ENCODE measurements at regions not wholly inside any gene's neighbourhood (a gene's known extent, or its start where the extent isn't known, plus 50 kb on each side); places are given as distances from the start of the nearest gene placed in this dataset.
"Not testable (repeated sequence)": the region's sequence is repeated elsewhere in the genome, so short reads cannot be mapped to it uniquely, and the experiment has no call there.

DNA sequence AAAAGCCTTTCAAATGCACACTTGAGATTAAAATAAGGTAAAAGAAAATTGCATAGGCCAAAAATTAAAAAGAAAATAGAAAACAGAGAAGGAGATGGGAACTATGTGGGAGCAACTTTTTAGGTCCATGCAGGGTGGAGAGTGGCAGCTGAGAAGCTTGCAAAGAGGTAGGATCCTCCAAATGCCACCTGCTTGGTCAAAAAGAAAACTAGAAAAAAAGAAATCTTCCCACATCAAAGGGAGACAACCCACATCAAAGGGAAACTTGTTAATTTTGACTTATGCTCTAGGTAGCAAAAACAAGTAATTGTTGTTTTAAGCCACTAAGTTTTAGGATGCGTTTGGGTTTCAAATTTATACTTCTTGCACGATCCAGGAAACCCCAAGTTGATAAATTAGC lies 342.9 kb downstream of the IL20RB start:
- DNase-seq (ENCODE audit: low spot score): no peak

DNA sequence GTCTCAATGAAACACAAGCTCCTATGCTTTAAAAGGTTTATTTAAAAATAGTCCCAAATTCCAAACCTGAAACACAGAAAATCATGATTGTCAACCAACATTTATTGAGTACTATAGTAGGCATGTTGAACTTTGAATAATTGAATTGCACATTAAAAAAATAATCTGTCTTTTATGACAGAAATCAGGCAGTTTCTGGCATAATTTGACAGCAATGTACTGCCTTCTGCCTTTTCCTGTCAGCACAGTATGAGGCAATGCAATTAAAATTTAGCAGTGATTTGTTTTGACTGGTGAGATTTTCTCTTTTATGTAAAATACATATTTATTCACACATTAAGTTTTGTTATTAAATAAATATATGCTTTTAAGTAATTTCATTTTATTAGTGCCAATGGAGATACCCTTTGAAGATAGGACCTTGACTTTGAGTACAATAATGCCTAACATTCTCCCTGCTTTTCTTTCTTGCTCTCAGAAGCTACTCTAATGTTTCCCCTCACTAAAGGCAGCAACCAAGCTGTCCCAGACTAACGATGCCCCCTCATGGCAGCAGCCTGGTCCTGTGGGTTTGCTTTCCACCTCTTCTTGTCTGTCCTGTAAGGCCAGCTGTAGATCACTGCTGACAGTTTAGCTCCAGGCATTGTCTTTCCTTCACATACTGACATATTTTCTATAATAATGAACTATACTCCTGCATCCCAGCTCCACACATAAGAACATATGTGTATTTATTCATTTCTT lies 346.7 kb downstream of the IL20RB start:
- no peak for DNase-seq (ENCODE audit: low spot score)

- no peak for DNase-seq (ENCODE audit: low spot score)
These were observed 366.3 kb downstream of the IL20RB start for GRCh38 chr3:137324114-137324513.

DNA sequence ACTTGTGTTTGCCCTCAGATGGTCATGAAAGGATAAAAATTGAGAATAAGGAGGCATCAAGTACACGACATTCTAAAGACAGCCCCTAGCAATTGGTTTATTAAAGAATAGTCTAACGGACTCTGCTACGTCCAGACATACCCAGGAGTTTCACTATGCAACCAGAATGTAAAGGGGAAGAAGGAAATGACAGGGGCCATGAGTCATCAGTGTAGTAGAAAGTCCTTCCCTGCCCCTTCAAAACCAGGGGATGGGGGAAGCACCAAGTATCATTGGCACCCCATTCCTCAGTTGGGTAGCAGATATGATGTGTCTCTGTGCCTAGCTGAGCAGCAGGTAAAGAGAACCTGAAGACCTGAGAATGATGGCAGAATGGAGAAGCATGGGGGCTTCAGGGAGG lies 367.4 kb downstream of the IL20RB start:
- no peak for DNase-seq (ENCODE audit: low spot score)

GRCh38 chr3:137325934-137326333 lies 368.2 kb downstream of the IL20RB start:
- DNase-seq (ENCODE audit: low spot score): no peak

- no peak for DNase-seq (ENCODE audit: low spot score)
These were observed 371.8 kb downstream of the IL20RB start for GRCh38 chr3:137329594-137329993.

DNA sequence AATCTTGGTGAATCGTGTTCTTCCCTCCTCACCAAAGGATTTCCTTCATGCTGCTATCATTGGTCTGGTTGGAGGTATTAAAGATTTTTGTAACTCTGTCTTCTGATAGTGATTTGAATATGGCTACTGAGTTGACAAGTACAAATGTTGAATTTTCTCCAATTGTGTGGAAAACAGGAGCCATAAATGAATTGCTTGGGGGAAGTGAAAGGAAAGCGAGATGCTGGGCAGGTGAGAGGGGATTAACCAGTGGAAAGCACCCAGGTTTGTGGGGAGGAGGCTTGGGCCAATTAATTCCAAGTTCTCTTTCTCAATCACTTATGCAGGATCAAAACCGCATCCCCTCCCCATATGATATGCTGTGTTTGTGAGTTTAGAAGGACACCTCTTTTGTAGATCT lies 372.5 kb downstream of the IL20RB start:
- no peak for DNase-seq (ENCODE audit: low spot score)

DNA sequence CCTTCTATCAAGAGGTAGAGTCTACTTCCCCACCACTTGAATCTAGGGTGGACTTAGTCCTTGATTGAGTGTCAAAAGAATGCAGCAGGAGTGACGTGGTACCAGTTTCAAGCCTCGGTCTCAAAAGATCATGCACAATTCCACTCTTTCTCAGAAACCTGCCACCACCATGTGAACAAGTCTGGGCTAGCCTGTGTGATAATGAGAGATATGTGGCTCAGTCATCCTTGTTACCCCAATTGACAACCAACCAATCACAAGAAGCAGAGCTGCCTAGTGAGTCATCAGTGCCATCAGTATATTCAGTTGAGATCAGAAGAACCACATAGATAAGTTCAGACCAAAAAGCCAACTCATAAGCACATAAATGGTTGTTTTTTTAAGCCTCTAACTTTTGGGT lies 374.5 kb downstream of the IL20RB start:
- DNase-seq (ENCODE audit: low spot score): no peak

DNA sequence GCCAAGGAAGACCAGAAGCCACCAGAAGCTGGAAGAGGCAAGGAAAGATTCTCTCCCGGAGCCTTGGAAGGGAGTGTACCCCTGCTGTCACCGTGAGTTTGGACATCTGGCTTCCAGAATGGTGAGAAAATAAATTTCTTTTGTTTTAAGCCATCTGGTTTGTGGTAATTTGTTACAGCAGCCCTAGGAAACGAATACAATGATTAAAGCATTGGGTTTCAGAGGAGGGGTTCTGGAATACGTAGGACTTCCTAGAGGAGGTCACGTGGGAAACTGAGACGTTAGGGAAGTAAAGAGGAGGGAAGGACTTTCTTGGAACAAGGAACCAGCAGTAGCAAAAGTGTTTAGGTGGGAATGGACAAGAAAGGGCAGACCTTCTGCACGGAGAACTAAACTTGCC lies 377.7 kb downstream of the IL20RB start:
- no peak for DNase-seq (ENCODE audit: low spot score)

DNA sequence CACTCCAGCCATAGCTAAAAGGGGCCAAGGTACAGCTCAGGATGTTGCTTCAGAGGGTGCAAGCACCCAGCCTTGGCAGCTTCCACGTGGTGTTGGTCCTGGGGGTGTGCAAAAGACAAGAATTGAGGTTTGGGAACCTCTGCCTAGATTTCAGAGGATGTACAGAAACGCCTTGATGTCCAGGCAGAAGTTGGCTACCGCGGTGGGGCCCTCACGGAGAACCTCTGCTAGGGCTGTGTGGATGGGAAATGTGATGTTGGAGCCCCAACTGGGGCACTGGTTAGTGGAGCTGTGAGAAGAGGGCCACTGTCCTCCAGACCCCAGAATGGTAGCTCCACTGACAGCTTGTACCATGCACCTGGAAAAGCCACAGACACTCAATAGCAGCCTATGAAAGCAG lies 380.6 kb downstream of the IL20RB start:
- not testable (repeated sequence) for DNase-seq (ENCODE audit: low spot score)

DNA sequence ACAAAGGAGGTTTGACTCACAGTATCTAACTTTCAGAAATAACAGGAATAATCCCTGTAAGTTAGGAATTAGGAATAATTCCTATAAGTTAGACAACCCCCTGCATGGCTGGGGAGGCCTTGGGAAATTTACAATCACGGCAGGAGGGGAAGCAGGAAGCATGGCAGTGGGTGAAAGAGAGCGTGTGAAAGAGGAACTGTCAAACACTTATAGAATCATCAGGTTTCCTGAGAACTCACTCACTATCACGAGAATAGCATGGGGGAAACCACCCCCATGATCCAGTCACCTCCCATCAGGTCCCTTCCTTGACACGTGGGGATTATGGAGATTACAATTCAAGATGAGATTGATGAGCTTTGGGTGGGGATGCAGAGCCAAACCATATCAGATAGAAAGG lies 385.5 kb downstream of the IL20RB start:
- DNase-seq (ENCODE audit: low spot score): no peak

GRCh38 chr3:137347132-137347531 lies 389.3 kb downstream of the IL20RB start:
- DNase-seq (ENCODE audit: low spot score): no peak

GRCh38 chr3:137347817-137348368 lies 390.1 kb downstream of the IL20RB start:
- DNase-seq (ENCODE audit: low spot score): no peak

DNA sequence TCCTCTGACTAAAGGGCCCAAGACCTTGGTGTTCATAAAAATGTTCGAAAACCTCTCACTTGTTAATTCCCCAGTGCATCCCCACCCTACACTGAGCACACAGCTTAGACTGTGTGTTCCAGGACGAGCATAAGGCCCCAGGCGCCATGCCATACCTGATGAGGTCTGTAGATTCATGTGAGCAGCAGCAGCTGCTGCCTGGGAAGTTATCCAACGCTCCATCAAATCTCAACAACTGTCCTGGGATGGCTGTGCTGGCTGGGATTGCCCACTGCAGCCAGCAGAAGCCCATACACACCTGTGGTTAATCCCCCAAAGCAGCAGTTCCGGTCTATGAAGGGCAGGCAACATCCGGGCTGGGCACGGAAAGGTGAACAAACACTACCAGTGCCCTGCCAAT lies 391.2 kb downstream of the IL20RB start:
- no peak for DNase-seq (ENCODE audit: low spot score)

DNA sequence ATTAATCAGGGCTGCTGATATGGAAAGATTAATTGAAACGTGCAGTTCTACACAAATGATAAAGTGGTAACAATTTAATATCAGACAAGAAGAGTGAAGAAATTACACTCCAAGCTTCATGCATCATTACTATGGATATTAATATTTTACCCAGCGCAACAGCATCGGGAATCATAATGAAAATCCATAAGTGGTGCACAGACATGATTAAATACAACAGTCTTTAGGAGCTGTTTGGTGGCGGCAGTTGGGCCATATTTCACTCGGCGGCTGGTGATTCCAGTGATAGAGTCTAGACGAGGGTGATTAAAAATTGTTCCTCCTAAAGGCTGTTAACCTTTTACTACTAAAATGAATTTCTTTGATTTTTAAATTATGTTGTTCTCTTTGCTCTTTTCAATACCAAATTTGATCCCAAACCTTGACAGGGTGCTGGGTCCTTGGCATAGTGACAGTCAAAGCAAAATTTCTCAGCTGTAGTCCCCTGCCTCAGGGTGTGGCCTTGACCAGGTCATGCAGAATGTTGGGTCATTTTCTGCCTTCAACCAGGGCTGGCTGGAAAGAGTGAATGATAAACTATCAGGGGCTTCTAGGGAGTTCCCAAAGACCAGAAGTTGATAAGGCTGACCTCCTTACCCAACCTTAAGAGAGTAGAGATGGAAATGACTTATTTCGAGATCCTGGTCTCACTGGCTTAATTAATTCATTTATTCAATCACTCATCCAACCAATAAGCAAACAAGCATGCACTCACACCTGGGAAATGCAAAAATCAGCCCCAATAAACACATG lies 392.0 kb downstream of the IL20RB start:
- DNase-seq (ENCODE audit: low spot score): no peak

DNA sequence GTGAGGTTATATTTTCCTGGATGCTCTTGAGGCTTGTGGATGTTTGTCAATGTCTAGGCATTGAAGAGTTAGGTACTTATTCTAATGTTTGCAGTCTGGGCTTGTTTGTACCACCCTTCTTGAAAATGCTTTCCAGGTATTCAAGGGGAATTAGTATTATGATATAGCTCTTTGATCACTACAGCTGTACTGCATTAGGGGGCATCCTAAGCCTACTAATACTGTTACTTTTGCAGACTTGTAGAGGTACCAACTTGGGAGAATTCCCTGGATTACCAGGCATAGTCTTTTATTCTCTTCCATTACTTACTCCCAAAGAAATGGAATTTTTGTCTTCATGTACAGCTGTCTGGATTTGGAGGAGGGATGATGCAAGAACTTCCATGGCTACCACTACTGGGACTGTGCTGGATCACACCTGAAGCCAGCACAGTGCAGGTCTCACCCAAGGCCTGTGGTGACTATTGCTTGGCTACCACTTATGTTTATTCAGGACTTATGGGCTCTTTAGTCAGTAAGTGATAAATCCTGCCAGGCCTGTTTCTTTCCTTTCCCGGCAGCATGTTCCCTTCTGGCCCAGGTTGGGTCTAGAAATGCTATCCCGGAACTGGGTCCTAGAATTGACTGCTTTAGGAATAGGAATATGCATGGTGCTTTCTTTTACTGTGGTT lies 402.9 kb downstream of the IL20RB start:
- no peak for DNase-seq (ENCODE audit: low spot score)

GRCh38 chr3:137382005-137382594 lies 382.0 kb upstream of the SOX14 start:
- DNase-seq (ENCODE audit: low spot score): no peak

DNA sequence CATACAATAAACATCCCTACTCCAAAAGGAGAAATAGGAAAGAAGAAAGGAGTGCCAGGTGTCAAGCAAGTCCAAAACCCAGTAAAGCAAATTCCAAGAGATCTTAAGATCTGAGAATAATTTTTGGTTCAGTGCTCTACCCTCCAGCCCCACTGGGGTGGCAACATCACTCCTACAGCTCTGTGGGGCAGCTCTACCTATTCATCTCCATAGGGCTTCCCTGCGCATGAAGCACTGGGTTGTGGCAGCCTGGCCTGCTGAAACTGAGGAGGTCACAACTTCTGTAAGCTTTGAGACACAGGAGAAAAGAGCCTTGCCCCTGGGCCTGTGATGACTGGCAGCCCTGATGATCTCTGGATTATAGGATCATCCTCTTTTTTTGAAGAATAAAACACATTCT lies 378.2 kb upstream of the SOX14 start:
- no peak for DNase-seq (ENCODE audit: low spot score)

GRCh38 chr3:137409584-137409983 lies 354.5 kb upstream of the SOX14 start:
- DNase-seq (ENCODE audit: low spot score): no peak

GRCh38 chr3:137410028-137410427 lies 354.1 kb upstream of the SOX14 start:
- DNase-seq (ENCODE audit: low spot score): no peak

- no peak for DNase-seq (ENCODE audit: low spot score)
These were observed 343.7 kb upstream of the SOX14 start for GRCh38 chr3:137420198-137420995.

DNA sequence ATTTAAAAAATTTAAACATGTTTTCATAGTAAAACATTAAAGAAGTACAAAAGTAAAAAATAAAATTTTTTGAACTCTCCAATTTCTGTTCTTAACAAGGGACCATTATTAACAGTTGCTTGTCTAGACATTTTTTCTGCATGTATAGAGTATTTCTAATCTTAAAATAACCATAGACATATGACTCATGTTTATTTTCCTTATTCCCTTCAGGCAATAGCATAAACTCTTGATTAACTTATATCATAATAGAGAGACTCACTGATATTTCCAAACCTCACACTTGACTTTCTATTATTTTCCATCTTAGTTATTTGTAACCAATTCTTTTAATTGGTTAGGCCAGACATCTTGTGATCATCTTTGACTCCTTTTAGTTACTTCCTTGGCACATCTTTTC lies 325.6 kb upstream of the SOX14 start:
- no peak for DNase-seq (ENCODE audit: low spot score)
